ENCODE measurements at regions not wholly inside any gene's neighbourhood (a gene's known extent, or its start where the extent isn't known, plus 50 kb on each side); places are given as distances from the start of the nearest gene placed in this dataset.
"Not testable (repeated sequence)": the region's sequence is repeated elsewhere in the genome, so short reads cannot be mapped to it uniquely, and the experiment has no call there.

- H3K4me2 ChIP-seq (ENCODE audit: extremely low read depth, insufficient read depth, low read length), result no peak overlapping the region
- DNase-seq (ENCODE audit: low read depth in 2 of 2), result no peak
- H3K36me3 ChIP-seq (ENCODE audit: control insufficient read depth, insufficient read depth, low read length), result no peaks in the 10 kb centered on the region
- H3K27ac ChIP-seq (ENCODE audit: insufficient read depth, low read length), result no peak overlapping the region
- H4K20me1 ChIP-seq (ENCODE audit: control insufficient read depth, extremely low read depth, insufficient read depth, low read length), result no peaks in the 10 kb centered on the region
- no peaks in the 10 kb centered on the region for H3K79me2 ChIP-seq (ENCODE audit: control insufficient read depth, insufficient read depth, low read length)
- no peak overlapping the region for H2AFZ ChIP-seq (ENCODE audit: low read length)
- TF ChIP-seq EZH2 (IDR thresholded peaks at IDR 0.05; ENCODE audit: low read length, missing control alignments) (no peak), CTCF (conservative IDR thresholded peaks at IDR 0.05 in 1 of 2, IDR thresholded peaks at IDR 0.05 in 1 of 2; ENCODE audit: low read depth in 1 of 2, low read length in 2 of 2) (no peak)
- H3K9ac ChIP-seq (ENCODE audit: insufficient read depth, low read length), result no peak overlapping the region
- H3K9me3 ChIP-seq (ENCODE audit: control insufficient read depth, insufficient read depth, low read depth, low read length), result no peaks in the 10 kb centered on the region
- H3K4me1 ChIP-seq (ENCODE audit: control insufficient read depth, extremely low read depth, insufficient read depth, low read length), result no peaks in the 10 kb centered on the region
- no peaks in the 10 kb centered on the region for H3K27me3 ChIP-seq (ENCODE audit: control insufficient read depth, insufficient read depth, low read length)
- no peak overlapping the region for H3K4me3 ChIP-seq (replicated peaks in 1 of 4; ENCODE audit: control extremely low read depth in 1 of 4, insufficient read depth in 1 of 4, low read depth in 3 of 4, low read length in 4 of 4)
These were observed 605.5 kb downstream of the XPNPEP1 start for GRCh38 chr10:109317746-109318366.

- H3K79me2 ChIP-seq (ENCODE audit: control insufficient read depth, insufficient read depth, low read length); H3K9me3 ChIP-seq (ENCODE audit: control insufficient read depth, insufficient read depth, low read depth, low read length); H3K27ac ChIP-seq (ENCODE audit: insufficient read depth, low read length); DNase-seq (ENCODE audit: low read depth in 2 of 2); H3K36me3 ChIP-seq (ENCODE audit: control insufficient read depth, insufficient read depth, low read length); H3K4me3 ChIP-seq (replicated peaks in 1 of 4; ENCODE audit: control extremely low read depth in 1 of 4, insufficient read depth in 1 of 4, low read depth in 3 of 4, low read length in 4 of 4); H2AFZ ChIP-seq (ENCODE audit: low read length); H3K4me2 ChIP-seq (ENCODE audit: extremely low read depth, insufficient read depth, low read length); H3K27me3 ChIP-seq (ENCODE audit: control insufficient read depth, insufficient read depth, low read length); H3K9ac ChIP-seq (ENCODE audit: insufficient read depth, low read length); H3K4me1 ChIP-seq (ENCODE audit: control insufficient read depth, extremely low read depth, insufficient read depth, low read length); H4K20me1 ChIP-seq (ENCODE audit: control insufficient read depth, extremely low read depth, insufficient read depth, low read length): not testable (repeated sequence)
These were observed 609.3 kb downstream of the XPNPEP1 start for GRCh38 chr10:109314016-109314415.

DNA sequence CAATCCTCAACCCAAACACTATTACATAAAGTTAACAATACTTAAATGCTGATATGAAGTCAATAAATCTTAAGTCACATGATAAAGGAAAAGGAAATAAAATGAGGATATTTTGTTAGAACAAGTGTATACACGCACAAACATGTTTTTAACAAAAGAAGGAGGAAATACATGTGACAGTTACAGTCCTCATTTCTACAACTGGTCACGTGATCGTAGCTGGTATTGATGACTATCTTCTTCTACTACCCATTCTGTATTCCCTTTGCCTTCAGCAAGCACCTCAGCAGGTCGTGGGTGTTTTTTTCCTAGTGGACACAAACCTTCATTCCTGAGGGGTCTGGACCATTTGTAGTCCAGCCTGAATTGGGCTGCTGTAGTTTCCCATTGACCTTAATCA is 610.8 kb downstream of the XPNPEP1 start:
- not testable (repeated sequence) for H3K9me3 ChIP-seq (ENCODE audit: control insufficient read depth, insufficient read depth, low read depth, low read length); H3K9ac ChIP-seq (ENCODE audit: insufficient read depth, low read length); H3K4me3 ChIP-seq (replicated peaks in 1 of 4; ENCODE audit: control extremely low read depth in 1 of 4, insufficient read depth in 1 of 4, low read depth in 3 of 4, low read length in 4 of 4); H2AFZ ChIP-seq (ENCODE audit: low read length); H3K4me1 ChIP-seq (ENCODE audit: control insufficient read depth, extremely low read depth, insufficient read depth, low read length); H3K27me3 ChIP-seq (ENCODE audit: control insufficient read depth, insufficient read depth, low read length); H3K79me2 ChIP-seq (ENCODE audit: control insufficient read depth, insufficient read depth, low read length); DNase-seq (ENCODE audit: low read depth in 2 of 2); H4K20me1 ChIP-seq (ENCODE audit: control insufficient read depth, extremely low read depth, insufficient read depth, low read length); H3K4me2 ChIP-seq (ENCODE audit: extremely low read depth, insufficient read depth, low read length); H3K27ac ChIP-seq (ENCODE audit: insufficient read depth, low read length); H3K36me3 ChIP-seq (ENCODE audit: control insufficient read depth, insufficient read depth, low read length)

DNA sequence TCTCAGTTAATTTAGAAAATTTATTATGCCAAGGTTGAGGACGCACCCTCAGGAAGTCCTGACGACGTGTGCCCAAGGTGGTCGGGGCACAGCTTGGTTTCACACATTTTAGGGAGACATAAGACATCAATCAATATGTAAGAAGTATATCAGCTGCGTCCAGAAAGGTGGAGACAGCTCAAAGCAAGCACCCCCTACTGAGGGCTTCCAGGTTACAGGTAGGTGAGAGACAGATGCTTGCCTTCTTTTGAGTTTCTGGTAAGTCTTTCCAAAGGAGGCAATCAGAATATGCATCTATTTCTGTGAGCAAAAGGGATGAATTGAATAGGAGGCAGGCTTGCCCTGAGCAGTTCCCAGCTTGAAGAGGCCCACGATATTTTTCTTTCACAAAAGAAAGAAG is 614.3 kb downstream of the XPNPEP1 start:
- Histone ChIP-seq H3K4me1 (ENCODE audit: control insufficient read depth, extremely low read depth, insufficient read depth, low read length) (no peaks in the 10 kb centered on the region), H3K4me2 (ENCODE audit: extremely low read depth, insufficient read depth, low read length) (no peak overlapping the region), H3K9ac (ENCODE audit: insufficient read depth, low read length) (no peak overlapping the region), H3K4me3 (replicated peaks in 1 of 4; ENCODE audit: control extremely low read depth in 1 of 4, insufficient read depth in 1 of 4, low read depth in 3 of 4, low read length in 4 of 4) (no peak overlapping the region), H3K9me3 (ENCODE audit: control insufficient read depth, insufficient read depth, low read depth, low read length) (no peaks in the 10 kb centered on the region), H4K20me1 (ENCODE audit: control insufficient read depth, extremely low read depth, insufficient read depth, low read length) (no peaks in the 10 kb centered on the region), H3K36me3 (ENCODE audit: control insufficient read depth, insufficient read depth, low read length) (no peaks in the 10 kb centered on the region), H2AFZ (ENCODE audit: low read length) (no peak overlapping the region), H3K27ac (ENCODE audit: insufficient read depth, low read length) (no peak overlapping the region), H3K27me3 (ENCODE audit: control insufficient read depth, insufficient read depth, low read length) (no peaks in the 10 kb centered on the region), H3K79me2 (ENCODE audit: control insufficient read depth, insufficient read depth, low read length) (no peaks in the 10 kb centered on the region)
- no peak for DNase-seq (ENCODE audit: low read depth in 2 of 2)
- no peak for TF ChIP-seq EZH2 (IDR thresholded peaks at IDR 0.05; ENCODE audit: low read length, missing control alignments)
- TF ChIP-seq CTCF (conservative IDR thresholded peaks at IDR 0.05 in 1 of 2, IDR thresholded peaks at IDR 0.05 in 1 of 2; ENCODE audit: low read depth in 1 of 2, low read length in 2 of 2), result no peak

- H3K27me3 ChIP-seq (ENCODE audit: control insufficient read depth, insufficient read depth, low read length); H3K9ac ChIP-seq (ENCODE audit: insufficient read depth, low read length); H3K79me2 ChIP-seq (ENCODE audit: control insufficient read depth, insufficient read depth, low read length); H3K36me3 ChIP-seq (ENCODE audit: control insufficient read depth, insufficient read depth, low read length); H3K4me3 ChIP-seq (replicated peaks in 1 of 4; ENCODE audit: control extremely low read depth in 1 of 4, insufficient read depth in 1 of 4, low read depth in 3 of 4, low read length in 4 of 4); H3K4me1 ChIP-seq (ENCODE audit: control insufficient read depth, extremely low read depth, insufficient read depth, low read length); H3K27ac ChIP-seq (ENCODE audit: insufficient read depth, low read length); DNase-seq (ENCODE audit: low read depth in 2 of 2); H2AFZ ChIP-seq (ENCODE audit: low read length); H3K9me3 ChIP-seq (ENCODE audit: control insufficient read depth, insufficient read depth, low read depth, low read length); H3K4me2 ChIP-seq (ENCODE audit: extremely low read depth, insufficient read depth, low read length); H4K20me1 ChIP-seq (ENCODE audit: control insufficient read depth, extremely low read depth, insufficient read depth, low read length): not testable (repeated sequence)
These were observed 616.2 kb downstream of the XPNPEP1 start for GRCh38 chr10:109307102-109307501.

All from fibroblast of lung (primary cell).